ENCODE measurements at regions not wholly inside any gene's neighbourhood (a gene's known extent, or its start where the extent isn't known, plus 50 kb on each side); places are given as distances from the start of the nearest gene placed in this dataset.

DNA sequence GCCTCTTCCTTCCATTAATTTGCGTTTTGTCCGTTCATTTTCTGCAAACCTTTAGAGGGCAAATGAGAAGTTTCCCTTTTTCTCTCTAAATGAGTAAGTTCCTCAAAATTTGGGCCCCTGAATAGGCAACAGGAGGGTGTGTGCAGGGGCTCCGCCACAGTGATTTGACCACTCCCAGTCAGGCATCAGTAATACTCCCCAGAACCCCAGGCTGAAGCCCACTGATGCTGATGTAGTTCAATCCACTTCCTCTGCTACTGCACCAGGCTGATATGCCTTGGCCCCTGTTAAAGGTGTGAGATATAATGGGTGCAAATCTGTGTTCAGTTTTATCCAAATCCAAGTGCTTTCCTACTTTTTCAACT lies 1150.0 kb downstream of the RPIA start:
- ChIA-PET POLR2A (ENCODE audit: low non-redundant PET) (no interaction called here), CTCF (no interaction called here)
- no peak for DNase-seq (ENCODE audit: low spot score)
- no peak overlapping the region for H3K27ac ChIP-seq
- TF ChIP-seq, protein P1, sequence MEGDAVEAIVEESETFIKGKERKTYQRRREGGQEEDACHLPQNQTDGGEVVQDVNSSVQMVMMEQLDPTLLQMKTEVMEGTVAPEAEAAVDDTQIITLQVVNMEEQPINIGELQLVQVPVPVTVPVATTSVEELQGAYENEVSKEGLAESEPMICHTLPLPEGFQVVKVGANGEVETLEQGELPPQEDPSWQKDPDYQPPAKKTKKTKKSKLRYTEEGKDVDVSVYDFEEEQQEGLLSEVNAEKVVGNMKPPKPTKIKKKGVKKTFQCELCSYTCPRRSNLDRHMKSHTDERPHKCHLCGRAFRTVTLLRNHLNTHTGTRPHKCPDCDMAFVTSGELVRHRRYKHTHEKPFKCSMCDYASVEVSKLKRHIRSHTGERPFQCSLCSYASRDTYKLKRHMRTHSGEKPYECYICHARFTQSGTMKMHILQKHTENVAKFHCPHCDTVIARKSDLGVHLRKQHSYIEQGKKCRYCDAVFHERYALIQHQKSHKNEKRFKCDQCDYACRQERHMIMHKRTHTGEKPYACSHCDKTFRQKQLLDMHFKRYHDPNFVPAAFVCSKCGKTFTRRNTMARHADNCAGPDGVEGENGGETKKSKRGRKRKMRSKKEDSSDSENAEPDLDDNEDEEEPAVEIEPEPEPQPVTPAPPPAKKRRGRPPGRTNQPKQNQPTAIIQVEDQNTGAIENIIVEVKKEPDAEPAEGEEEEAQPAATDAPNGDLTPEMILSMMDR (conservative IDR thresholded peaks at IDR 0.05; ENCODE audit: low read depth) = no peak

DNA sequence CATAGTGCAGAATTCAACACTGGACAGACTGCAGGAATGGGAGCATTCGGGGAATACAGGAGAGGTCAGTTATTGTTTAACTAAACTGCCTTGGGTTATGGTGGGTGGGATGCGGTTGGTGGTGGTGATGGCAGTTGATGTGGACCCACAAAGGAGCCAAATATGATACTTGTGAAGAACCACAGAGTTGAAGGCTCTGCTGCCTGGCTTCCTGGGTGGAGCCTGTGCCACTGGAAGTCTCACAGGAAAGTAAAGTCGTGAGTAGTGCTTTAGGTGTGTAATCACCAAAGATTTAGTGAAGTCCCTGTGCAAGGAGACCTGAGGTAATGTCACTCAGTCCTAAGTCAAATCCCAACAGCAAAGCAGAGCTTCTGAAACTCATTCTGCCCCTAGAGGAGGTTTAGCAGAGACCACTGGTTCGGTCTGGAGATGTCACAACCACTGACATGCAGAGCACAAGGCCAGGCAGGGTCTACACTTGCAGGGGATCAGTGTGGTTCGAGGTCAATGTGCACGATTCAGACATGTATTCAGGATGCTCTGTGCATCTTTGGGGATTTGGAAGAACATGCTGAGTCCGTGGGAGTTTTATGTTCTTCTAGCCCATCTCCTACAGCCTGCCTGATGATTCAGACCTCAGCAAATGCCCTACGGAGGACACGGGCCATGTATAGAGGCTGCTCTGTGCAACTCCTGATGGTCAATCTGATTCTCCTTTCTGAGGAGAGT lies 1150.9 kb downstream of the RPIA start:
- DNase-seq (ENCODE audit: low spot score) = no peak
- ChIA-PET CTCF (no interaction called here), POLR2A (ENCODE audit: low non-redundant PET) (no interaction called here)
- TF ChIP-seq, protein P1 (conservative IDR thresholded peaks at IDR 0.05; ENCODE audit: low read depth) = no peak
- no peak overlapping the region for H3K27ac ChIP-seq

DNA sequence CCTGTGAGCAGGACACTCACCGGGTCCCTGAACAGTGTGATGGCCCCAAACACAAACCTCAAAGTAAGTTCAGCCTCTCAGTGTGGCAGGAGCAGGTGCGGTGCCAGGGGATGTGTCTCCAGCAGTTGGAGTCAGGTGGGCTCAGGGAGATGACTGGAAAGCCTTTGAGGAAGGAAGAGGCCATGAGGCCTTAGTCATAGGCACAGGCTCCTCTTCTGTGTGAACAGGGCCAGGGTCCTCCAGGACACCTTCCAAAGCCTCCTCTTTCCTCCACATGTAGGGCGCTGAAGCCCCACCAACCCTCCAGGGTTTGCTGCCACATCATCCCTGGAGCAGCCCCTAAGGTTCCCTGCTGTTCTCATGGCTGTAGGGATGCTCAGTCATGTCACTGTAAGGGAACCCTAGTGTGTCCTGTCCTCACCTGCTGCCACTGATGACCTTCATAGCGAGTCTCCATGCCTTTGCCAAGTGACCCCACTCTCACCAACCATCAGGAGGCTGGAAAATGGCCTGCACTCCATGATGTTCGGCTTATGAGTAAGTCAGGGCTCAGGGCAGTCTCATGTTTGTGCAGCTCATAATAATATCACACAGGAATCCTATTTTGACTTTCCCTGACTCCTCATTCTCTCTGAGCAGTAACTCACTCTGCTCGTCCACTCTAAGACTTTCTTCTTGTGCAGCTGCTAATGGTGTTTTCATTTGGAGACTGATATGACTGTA lies 1152.9 kb downstream of the RPIA start:
- H3K27ac ChIP-seq = no peak overlapping the region
- ChIA-PET POLR2A (ENCODE audit: low non-redundant PET) (no interaction called here), CTCF (no interaction called here)
- no peak for DNase-seq (ENCODE audit: low spot score)
- TF ChIP-seq, protein P1 (conservative IDR thresholded peaks at IDR 0.05; ENCODE audit: low read depth) = no peak

DNA sequence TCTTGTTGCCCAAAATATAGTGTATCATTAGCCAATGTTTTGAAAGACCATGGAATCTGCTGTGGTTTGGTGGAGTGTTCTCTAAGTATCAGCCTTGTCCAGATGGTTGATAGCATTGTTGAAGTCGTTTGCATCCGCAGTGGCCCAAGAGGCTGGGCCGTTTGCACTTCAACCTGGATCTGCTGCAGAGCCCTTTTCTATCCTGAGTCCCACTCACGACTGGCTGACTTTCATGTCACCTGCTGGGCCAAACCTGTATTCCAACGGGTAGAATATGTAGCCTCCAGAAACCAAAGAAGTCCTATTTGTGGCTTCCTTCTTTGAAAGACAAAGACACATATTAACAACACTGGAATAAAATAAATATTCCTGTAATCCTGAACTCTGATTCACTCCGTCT lies 1154.1 kb downstream of the RPIA start:
- H3K27ac ChIP-seq = no peak overlapping the region
- TF ChIP-seq, protein P1 (conservative IDR thresholded peaks at IDR 0.05; ENCODE audit: low read depth) = no peak
- POLR2A ChIA-PET (ENCODE audit: low non-redundant PET) = no interaction called here
- CTCF ChIA-PET = no interaction called here
- DNase-seq (ENCODE audit: low spot score) = no peak

DNA sequence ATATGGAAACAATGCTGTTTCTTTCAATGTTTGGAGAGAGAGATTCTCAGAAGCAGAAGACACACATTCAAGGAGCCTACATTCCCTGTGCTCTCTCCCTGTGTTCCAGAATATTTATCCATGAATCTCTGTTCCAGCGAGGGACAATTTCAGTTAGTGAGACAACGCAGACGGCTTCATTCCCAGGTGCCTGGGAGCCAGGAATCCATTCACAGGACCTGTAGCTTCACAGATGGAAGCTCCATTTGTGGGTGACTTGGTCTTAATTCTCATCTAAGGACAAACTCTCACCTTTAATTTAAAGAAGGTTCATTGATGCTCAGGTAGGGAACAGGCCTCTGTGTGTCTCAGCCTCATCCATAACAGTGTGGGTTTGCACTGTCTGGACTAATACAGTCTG lies 1156.6 kb downstream of the RPIA start:
- TF ChIP-seq, protein P1 (conservative IDR thresholded peaks at IDR 0.05; ENCODE audit: low read depth) = no peak
- CTCF ChIA-PET = no interaction called here
- no peak for DNase-seq (ENCODE audit: low spot score)
- no peak overlapping the region for H3K27ac ChIP-seq
- POLR2A ChIA-PET (ENCODE audit: low non-redundant PET) = no interaction called here

DNA sequence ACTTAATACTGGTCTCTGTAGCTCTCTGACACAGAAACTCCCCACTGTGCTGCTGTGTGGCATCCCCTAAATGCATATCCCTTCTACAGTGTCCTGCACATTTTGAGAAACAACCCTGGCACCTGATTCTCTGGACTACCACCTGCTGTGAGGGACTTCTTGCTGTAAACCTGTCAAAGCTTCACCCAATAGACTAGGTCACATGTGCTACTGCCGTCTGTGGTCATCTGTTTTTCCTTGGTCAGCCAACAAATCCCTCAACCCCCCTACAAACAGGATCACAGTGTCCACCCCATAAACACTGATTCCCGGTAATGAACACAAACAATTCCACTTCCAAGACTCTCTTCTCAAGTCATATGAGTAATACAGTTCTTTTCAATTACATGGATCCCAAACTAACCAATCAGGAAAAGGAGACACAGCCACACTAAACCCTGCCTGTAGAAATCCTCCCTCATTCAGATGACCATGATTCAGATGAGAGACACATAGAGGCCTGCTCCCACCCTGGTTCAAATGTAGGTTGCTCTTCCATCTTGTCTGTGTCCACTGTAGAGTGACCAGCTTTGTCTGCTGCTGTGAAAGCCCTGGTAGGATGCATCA lies 1157.4 kb downstream of the RPIA start:
- no peak for DNase-seq (ENCODE audit: low spot score)
- ChIA-PET CTCF (no interaction called here), POLR2A (ENCODE audit: low non-redundant PET) (no interaction called here)
- no peak overlapping the region for H3K27ac ChIP-seq
- TF ChIP-seq, protein P1 (conservative IDR thresholded peaks at IDR 0.05; ENCODE audit: low read depth) = no peak
